ENCODE measurements at regions not wholly inside any gene's neighbourhood (a gene's known extent, or its start where the extent isn't known, plus 50 kb on each side); places are given as distances from the start of the nearest gene placed in this dataset.

DNA sequence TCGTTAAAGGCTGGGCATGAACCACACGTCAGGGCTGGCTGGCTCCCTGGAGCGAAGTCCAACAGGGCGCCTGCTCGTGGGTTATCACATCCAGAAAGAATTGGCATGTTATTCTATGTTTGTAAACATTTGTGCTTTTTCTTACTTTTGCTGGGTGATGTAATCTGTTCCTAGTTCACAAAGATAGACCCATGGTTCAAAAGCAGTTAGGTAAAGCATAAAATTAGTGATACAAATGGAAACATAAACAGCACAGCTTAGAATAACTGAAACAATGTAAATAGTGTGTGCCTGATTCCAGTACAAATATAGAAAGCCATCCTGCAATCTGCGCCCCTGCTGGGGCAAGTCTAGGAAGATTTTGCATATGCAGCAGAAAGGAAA lies 184.0 kb upstream of the C1orf174 start:
- no peak overlapping the region for H3K4me3 ChIP-seq (ENCODE audit: low read depth, poor library complexity, severe bottlenecking)
- DNase-seq (ENCODE audit: low spot score in 2 of 2), result no peak
- intact Hi-C loops (cut with DNase I; ENCODE audit: low total_unique reads), result no loop called here
- WGBS, 2 donors, result 27 to 37% methylated on average over 6 of the region's 6 CpGs
- TF ChIP-seq POLR2A (IDR thresholded peaks at IDR 0.05) (no peak), CTCF (IDR thresholded peaks at IDR 0.05) (no peak)

- TF ChIP-seq CTCF (IDR thresholded peaks at IDR 0.05) (no peak), POLR2A (IDR thresholded peaks at IDR 0.05) (no peak)
- intact Hi-C loops (cut with DNase I; ENCODE audit: low total_unique reads), result no loop called here
- H3K4me3 ChIP-seq (ENCODE audit: low read depth, poor library complexity, severe bottlenecking), result no peak overlapping the region
- WGBS, 2 donors, result 65 to 66% methylated on average over 6 of the region's 6 CpGs
- no peak for DNase-seq (ENCODE audit: low spot score in 2 of 2)
Observed at GRCh38 chr1:4084446-4084845, 184.4 kb upstream of the C1orf174 start.

DNA sequence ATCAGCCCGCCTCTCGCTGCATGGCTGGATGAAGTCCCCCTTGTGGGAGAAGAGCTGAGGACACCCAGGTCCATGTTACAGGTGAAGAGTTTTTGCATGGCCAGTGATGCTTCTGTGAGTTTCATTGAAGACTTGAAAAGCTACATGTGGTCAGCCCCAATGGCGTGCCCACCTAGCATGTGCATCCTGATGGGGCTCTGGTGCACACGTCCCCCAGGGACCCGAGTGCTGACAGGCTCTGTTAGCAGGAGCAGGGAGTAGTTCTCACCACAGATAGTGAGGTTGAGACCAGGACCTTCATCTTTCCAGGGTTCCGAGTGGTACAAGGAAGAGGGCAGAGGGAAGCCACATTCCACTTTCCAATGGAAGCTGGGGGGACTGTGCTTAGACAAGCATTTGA lies 184.8 kb upstream of the C1orf174 start:
- TF ChIP-seq POLR2A (IDR thresholded peaks at IDR 0.05) (no peak), CTCF (IDR thresholded peaks at IDR 0.05) (no peak)
- 83 to 91% methylated on average over 6 of the region's 6 CpGs for WGBS, 2 donors
- intact Hi-C loops (cut with DNase I; ENCODE audit: low total_unique reads), result no loop called here
- H3K4me3 ChIP-seq (ENCODE audit: low read depth, poor library complexity, severe bottlenecking), result no peak overlapping the region
- peak in 1 of 2 donors; percentile 68 for DNase-seq (ENCODE audit: low spot score in 2 of 2)

- WGBS, 2 donors, result 87 to 93% methylated on average over 5 of the region's 5 CpGs
- peak in 1 of 2 donors; percentile 40 for DNase-seq (ENCODE audit: low spot score in 2 of 2)
Observed at GRCh38 chr1:4085546-4085945, 185.5 kb upstream of the C1orf174 start.

DNA sequence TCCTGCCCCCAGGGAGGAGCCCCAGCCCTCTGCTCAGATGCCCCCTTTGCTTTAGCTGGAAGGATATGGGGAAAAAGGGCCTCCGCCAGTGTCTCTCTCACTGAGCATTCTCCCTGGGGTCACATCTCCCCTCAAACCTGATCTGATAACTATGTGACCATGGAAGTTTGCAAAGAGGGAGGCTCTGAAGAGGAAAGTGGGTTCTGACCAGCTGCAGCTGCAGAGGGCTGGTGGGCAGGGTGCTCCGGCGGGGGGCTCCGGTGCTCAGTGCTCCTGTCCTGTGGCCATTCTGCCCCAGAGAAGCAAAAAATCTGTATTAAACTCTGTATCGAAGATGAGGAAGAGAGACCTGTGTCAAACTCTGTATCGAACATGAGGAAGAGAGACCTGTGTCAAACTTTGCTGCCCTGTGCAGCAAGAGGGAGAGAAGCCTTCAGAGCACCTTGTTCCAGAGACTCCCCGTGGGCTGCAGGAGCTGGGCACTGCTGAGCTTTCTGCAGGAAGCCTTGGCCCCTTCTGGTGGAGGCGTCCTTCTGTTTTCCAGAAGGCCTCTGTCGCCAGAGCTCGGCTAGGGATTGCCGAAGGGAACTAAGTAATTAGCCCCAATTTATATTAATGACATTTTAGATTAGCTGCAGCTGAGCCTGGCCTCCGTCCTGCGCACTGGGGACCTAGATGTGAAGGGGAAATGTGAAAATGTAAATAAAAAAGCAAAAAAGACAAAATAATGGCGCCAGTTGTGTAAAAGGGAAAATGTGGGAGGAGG lies 186.2 kb upstream of the C1orf174 start:
- intact Hi-C loops (cut with DNase I; ENCODE audit: low total_unique reads), result no loop called here
- peak in 1 of 2 donors; percentile 21 for DNase-seq (ENCODE audit: low spot score in 2 of 2)
- TF ChIP-seq POLR2A (IDR thresholded peaks at IDR 0.05) (no peak), CTCF (IDR thresholded peaks at IDR 0.05) (no peak)
- no peak overlapping the region for H3K4me3 ChIP-seq (ENCODE audit: low read depth, poor library complexity, severe bottlenecking)
- WGBS, 2 donors, result 83 to 86% methylated on average over 14 of the region's 14 CpGs

More at GRCh38 chr1:4085546-4085945, 185.5 kb upstream of the C1orf174 start:
- intact Hi-C loops (cut with DNase I; ENCODE audit: low total_unique reads), result no loop called here
- H3K4me3 ChIP-seq (ENCODE audit: low read depth, poor library complexity, severe bottlenecking), result no peak overlapping the region
- TF ChIP-seq POLR2A (IDR thresholded peaks at IDR 0.05), result no peak
- no peak for TF ChIP-seq CTCF (IDR thresholded peaks at IDR 0.05)

DNA sequence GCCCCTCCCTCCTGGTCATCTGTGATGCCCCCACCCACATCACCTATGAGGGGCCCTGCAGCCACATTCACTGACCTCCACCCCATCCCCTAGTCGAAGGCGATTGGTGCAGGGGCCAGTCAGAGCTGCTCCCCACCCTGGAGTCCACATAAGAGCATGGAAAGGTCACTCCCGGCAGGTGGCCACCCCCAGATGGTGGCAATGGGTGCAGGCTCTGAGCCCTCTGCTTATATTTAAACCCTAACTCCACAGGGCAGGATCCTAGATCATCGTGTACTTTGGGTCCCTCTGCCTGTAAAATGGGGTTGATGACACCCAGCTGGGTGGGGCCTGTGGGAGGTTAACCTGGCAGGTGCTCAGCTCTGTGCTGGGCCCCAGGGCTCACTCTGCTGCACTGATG lies 186.8 kb upstream of the C1orf174 start:
- TF ChIP-seq POLR2A (IDR thresholded peaks at IDR 0.05) (no peak), CTCF (IDR thresholded peaks at IDR 0.05) (no peak)
- H3K4me3 ChIP-seq (ENCODE audit: low read depth, poor library complexity, severe bottlenecking), result no peak overlapping the region
- intact Hi-C loops (cut with DNase I; ENCODE audit: low total_unique reads), result no loop called here
- DNase-seq (ENCODE audit: low spot score in 2 of 2), result peak in 1 of 2 donors; percentile 61
- 77 to 85% methylated on average over 3 to 4 of the region's 4 CpGs for WGBS, 2 donors
